ENCODE measurements at regions not wholly inside any gene's neighbourhood (a gene's known extent, or its start where the extent isn't known, plus 50 kb on each side); places are given as distances from the start of the nearest gene placed in this dataset.

DNA sequence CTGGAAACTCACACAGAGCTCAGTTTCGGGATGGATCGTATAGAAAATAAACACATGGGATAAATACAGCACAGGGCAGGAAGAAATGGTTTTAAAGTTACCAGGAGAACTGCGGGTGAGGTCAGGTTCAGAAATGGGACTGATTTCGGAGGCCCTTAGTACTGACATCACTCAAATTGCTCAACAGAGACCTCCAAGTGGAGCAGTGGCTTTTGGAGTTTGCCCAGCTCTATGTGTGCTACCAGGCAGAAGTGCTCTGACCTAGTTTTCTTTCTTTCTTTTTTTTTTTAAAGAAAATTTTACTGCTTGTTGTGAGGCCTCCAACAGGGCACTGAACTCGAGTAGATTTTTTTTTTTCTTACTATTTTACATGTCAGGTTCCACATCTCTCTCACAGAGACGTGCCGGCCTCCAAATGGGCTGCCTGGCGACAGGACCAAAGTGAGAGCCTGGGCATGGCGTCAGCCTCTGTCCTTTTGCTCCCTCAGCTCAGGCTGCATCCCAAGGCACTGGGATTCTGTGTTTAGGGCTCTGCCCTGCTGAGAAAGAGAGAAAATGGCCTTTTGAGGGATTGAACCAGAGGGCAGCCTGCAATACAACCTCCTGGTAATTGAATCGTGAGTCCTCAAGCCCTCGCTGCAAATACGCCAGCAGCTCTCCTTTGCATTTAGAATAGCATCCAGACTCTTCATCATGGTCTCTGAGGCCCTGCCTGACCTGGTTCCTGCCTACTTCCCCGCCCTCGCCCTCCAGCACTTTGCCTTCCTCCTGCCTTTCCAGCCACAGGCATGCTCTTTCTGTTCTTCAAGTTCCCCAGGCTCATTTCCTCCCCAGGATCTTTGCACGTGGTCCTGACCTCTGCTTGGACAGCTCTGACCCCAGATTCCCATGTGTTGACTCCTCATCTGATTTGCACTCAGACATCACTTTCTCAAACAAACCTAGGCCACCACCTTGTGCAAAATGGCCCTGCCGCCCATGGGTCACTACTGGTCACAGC is 173.5 kb downstream of the FGF1 start:
- peaks cover 0 to 17% (median 13%) of the 10 kb centered on the region in 8 donors for H3K9me3 ChIP-seq
- intact Hi-C loops (cut with DNase I; ENCODE audit: low total_unique reads), result no loop called here
- TF ChIP-seq POLR2AphosphoS5 (IDR thresholded peaks at IDR 0.05) (no peak), POLR2A (IDR thresholded peaks at IDR 0.05) (no peak), CTCF (IDR thresholded peaks at IDR 0.05 in 8 of 11, conservative IDR thresholded peaks at IDR 0.05 in 3 of 11) (no peak)
- H3K4me1 ChIP-seq, result no peaks in the 10 kb centered on the region
- H3K27ac ChIP-seq, result peak overlapping the region in 7 of 8 donors; percentile 29 to 67 (median 54)
- WGBS, 5 donors, result 77 to 84% (median 82%) methylated on average over 16 of the region's 16 CpGs
- H3K27me3 ChIP-seq (replicated peaks in 1 of 7), result peaks cover 0 to 13% (median 0%) of the 10 kb centered on the region in 7 donors
- H3K4me3 ChIP-seq, result no peak overlapping the region
- DNase-seq, result no peak
- H3K36me3 ChIP-seq, result no peaks in the 10 kb centered on the region

DNA sequence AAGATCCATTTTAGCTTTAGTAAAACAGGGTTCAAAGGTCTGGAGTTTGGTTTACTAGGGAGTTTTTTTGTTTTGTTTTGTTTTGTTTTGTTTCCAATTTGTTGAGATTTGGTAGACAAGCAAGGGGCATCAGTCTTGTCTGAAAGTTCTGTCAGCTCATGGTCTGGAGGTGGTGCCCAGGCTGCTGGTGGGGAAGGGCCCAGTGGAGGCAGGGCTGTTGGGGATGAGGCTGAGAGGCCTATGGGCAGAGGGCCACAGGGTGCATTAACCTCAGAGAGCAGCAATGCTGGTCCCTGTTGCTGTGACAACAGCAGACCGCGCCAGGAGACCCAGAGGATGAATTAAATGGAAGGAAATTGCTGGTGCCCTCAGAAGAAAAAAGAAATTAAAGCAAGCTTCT is 174.5 kb downstream of the FGF1 start:
- Histone ChIP-seq H3K4me1 (no peaks in the 10 kb centered on the region), H3K27me3 (replicated peaks in 1 of 7) (peaks cover 0 to 13% (median 0%) of the 10 kb centered on the region in 7 donors), H3K4me3 (no peak overlapping the region), H3K9me3 (peaks cover 0 to 7% (median 4%) of the 10 kb centered on the region in 8 donors), H3K36me3 (no peaks in the 10 kb centered on the region), H3K27ac (peak overlapping the region in 7 of 8 donors; percentile 29 to 67 (median 54))
- TF ChIP-seq POLR2AphosphoS5 (IDR thresholded peaks at IDR 0.05) (no peak), POLR2A (IDR thresholded peaks at IDR 0.05) (no peak), CTCF (IDR thresholded peaks at IDR 0.05 in 8 of 11, conservative IDR thresholded peaks at IDR 0.05 in 3 of 11) (no peak)
- 81 to 100% (median 91%) methylated on average over 2 of the region's 2 CpGs for WGBS, 5 donors
- DNase-seq, result no peak
- intact Hi-C loops (cut with DNase I; ENCODE audit: low total_unique reads), result no loop called here

- no peaks in the 10 kb centered on the region for H3K4me1 ChIP-seq
- intact Hi-C loops (cut with DNase I; ENCODE audit: low total_unique reads), result no loop called here
- no peak for TF ChIP-seq POLR2A (IDR thresholded peaks at IDR 0.05)
- no peak for TF ChIP-seq POLR2AphosphoS5 (IDR thresholded peaks at IDR 0.05)
- TF ChIP-seq CTCF (IDR thresholded peaks at IDR 0.05 in 8 of 11, conservative IDR thresholded peaks at IDR 0.05 in 3 of 11), result no peak
- WGBS, 5 donors, result 63 to 83% (median 73%) methylated on average over 1 of the region's 1 CpG
- H3K27me3 ChIP-seq (replicated peaks in 1 of 7), result peaks cover 0 to 18% (median 0%) of the 10 kb centered on the region in 7 donors
- H3K36me3 ChIP-seq, result no peaks in the 10 kb centered on the region
- H3K27ac ChIP-seq, result no peak overlapping the region
- H3K4me3 ChIP-seq, result no peak overlapping the region
- DNase-seq, result no peak
- no peaks in the 10 kb centered on the region for H3K9me3 ChIP-seq
These were observed 176.9 kb downstream of the FGF1 start for GRCh38 chr5:142509026-142509425.

- H3K36me3 ChIP-seq, result no peaks in the 10 kb centered on the region
- no peaks in the 10 kb centered on the region for H3K9me3 ChIP-seq
- intact Hi-C loops (cut with DNase I; ENCODE audit: low total_unique reads), result no loop called here
- no peak for DNase-seq
- H3K27me3 ChIP-seq (replicated peaks in 1 of 7), result peaks cover 0 to 18% (median 0%) of the 10 kb centered on the region in 7 donors
- no peaks in the 10 kb centered on the region for H3K4me1 ChIP-seq
- 74 to 81% (median 80%) methylated on average over 2 of the region's 2 CpGs for WGBS, 5 donors
- no peak overlapping the region for H3K4me3 ChIP-seq
- no peak for TF ChIP-seq POLR2AphosphoS5 (IDR thresholded peaks at IDR 0.05)
- no peak for TF ChIP-seq CTCF (IDR thresholded peaks at IDR 0.05 in 8 of 11, conservative IDR thresholded peaks at IDR 0.05 in 3 of 11)
- no peak for TF ChIP-seq POLR2A (IDR thresholded peaks at IDR 0.05)
- no peak overlapping the region for H3K27ac ChIP-seq
These were observed 177.3 kb downstream of the FGF1 start for GRCh38 chr5:142508591-142508990.
